ENCODE measurements at regions not wholly inside any gene's neighbourhood (a gene's known extent, or its start where the extent isn't known, plus 50 kb on each side); places are given as distances from the start of the nearest gene placed in this dataset.

DNA sequence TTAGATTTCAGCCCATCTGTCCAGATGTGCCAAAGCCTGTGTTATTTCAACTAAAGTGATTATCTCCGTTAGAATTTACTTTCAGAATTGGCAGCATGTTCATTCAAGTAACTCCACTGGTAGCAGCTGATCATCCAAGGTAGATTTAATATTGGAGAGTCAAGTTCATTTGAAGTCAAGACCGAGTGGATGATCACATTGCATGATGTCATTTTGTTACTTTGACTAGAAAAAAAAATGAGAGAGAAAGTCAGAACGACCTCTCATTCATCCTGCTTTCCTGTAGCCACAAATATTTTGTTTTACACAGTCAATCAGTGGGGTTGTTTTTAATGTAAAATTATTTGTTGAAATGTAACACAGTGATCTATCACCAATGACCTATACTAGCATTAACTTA is 196.7 kb upstream of the PHYHIPL start:
- TF ChIP-seq, protein P1, sequence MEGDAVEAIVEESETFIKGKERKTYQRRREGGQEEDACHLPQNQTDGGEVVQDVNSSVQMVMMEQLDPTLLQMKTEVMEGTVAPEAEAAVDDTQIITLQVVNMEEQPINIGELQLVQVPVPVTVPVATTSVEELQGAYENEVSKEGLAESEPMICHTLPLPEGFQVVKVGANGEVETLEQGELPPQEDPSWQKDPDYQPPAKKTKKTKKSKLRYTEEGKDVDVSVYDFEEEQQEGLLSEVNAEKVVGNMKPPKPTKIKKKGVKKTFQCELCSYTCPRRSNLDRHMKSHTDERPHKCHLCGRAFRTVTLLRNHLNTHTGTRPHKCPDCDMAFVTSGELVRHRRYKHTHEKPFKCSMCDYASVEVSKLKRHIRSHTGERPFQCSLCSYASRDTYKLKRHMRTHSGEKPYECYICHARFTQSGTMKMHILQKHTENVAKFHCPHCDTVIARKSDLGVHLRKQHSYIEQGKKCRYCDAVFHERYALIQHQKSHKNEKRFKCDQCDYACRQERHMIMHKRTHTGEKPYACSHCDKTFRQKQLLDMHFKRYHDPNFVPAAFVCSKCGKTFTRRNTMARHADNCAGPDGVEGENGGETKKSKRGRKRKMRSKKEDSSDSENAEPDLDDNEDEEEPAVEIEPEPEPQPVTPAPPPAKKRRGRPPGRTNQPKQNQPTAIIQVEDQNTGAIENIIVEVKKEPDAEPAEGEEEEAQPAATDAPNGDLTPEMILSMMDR (IDR thresholded peaks at IDR 0.05): no peak
- TF ChIP-seq EZH2 (IDR thresholded peaks at IDR 0.05; ENCODE audit: borderline replicate concordance, insufficient read depth, low read depth, low read length, poor library complexity, severe bottlenecking): no peak

Data from B cell (primary cell).